Hindlimb muscle (tissue), 1 donor: ENCODE measurements at regions not wholly inside any gene's neighbourhood (a gene's known extent, or its start where the extent isn't known, plus 50 kb on each side); places are given as distances from the start of the nearest gene placed in this dataset.
A peak's percentile ranks its signal among the peaks of the same experiment; 100 is the strongest.
"Not testable (repeated sequence)": the region's sequence is repeated elsewhere in the genome, so short reads cannot be mapped to it uniquely, and the experiment has no call there.

Source experiments
- DNase-seq: peaks from one replicate; pipeline ENCODE4 v3.0.0-alpha.2; 2013

- no peak for DNase-seq
These were observed 165.3 kb upstream of the SLC27A6 start for GRCh38 chr5:128799945-128800344.

GRCh38 chr5:128800377-128800776, 164.9 kb upstream of the SLC27A6 start:
- DNase-seq = no peak

GRCh38 chr5:128813317-128814070, 151.8 kb upstream of the SLC27A6 start:
- no peak for DNase-seq

- no peak for DNase-seq
These were observed 150.1 kb upstream of the SLC27A6 start for GRCh38 chr5:128815201-128815600.

- no peak for DNase-seq
These were observed 139.5 kb upstream of the SLC27A6 start for GRCh38 chr5:128825826-128826225.

GRCh38 chr5:128826275-128826674, 139.0 kb upstream of the SLC27A6 start:
- DNase-seq = peak; percentile 16

- DNase-seq = no peak
These were observed 128.7 kb upstream of the SLC27A6 start for GRCh38 chr5:128836571-128836970.

- no peak for DNase-seq
These were observed 126.7 kb upstream of the SLC27A6 start for GRCh38 chr5:128838623-128839022.

- DNase-seq = no peak
These were observed 123.0 kb upstream of the SLC27A6 start for GRCh38 chr5:128842241-128842640.

GRCh38 chr5:128844354-128844923, 120.8 kb upstream of the SLC27A6 start:
- peak; percentile 26 for DNase-seq

GRCh38 chr5:128850049-128850448, 115.2 kb upstream of the SLC27A6 start:
- DNase-seq = no peak

GRCh38 chr5:128854931-128855330, 110.4 kb upstream of the SLC27A6 start:
- no peak for DNase-seq

- no peak for DNase-seq
These were observed 108.1 kb upstream of the SLC27A6 start for GRCh38 chr5:128857076-128857677.

GRCh38 chr5:128858995-128859394, 106.3 kb upstream of the SLC27A6 start:
- DNase-seq = no peak

- not testable (repeated sequence) for DNase-seq
These were observed 104.1 kb upstream of the SLC27A6 start for GRCh38 chr5:128861155-128861554.

- no peak for DNase-seq
These were observed 95.3 kb upstream of the SLC27A6 start for GRCh38 chr5:128869970-128870369.

- DNase-seq = peak; percentile 11
These were observed 94.9 kb upstream of the SLC27A6 start for GRCh38 chr5:128870373-128870772.

- DNase-seq = no peak
These were observed 94.4 kb upstream of the SLC27A6 start for GRCh38 chr5:128870923-128871322.

- no peak for DNase-seq
These were observed 88.5 kb upstream of the SLC27A6 start for GRCh38 chr5:128876569-128877382.

GRCh38 chr5:128877476-128877875, 87.8 kb upstream of the SLC27A6 start:
- DNase-seq = no peak

GRCh38 chr5:128881502-128882018, 83.7 kb upstream of the SLC27A6 start:
- DNase-seq = no peak

- no peak for DNase-seq
These were observed 79.5 kb upstream of the SLC27A6 start for GRCh38 chr5:128885649-128886255.
